Mucosa of rectum (tissue), 2 donors: ENCODE measurements at regions not wholly inside any gene's neighbourhood (a gene's known extent, or its start where the extent isn't known, plus 50 kb on each side); places are given as distances from the start of the nearest gene placed in this dataset.

Experiments used
- H3K27ac ChIP-seq, 2 donors: one replicate each; pipeline ENCODE4 v1.7.0; 2013; ENCODE audit warnings: inconsistent platforms in 2 of 2, low read depth in 2 of 2, low read length in 2 of 2
- H3K27me3 ChIP-seq, 2 donors: one replicate each; pipeline ENCODE4 v1.7.0; 2013; ENCODE audit warnings: low read length in 2 of 2; ENCODE audit not compliant: control insufficient read depth in 2 of 2, insufficient read depth in 2 of 2
- H3K36me3 ChIP-seq, 2 donors: one replicate each; pipeline ENCODE4 v1.7.0; 2013; ENCODE audit warnings: low read length in 2 of 2; ENCODE audit not compliant: control insufficient read depth in 2 of 2, insufficient read depth in 2 of 2
- H3K4me1 ChIP-seq, 2 donors: one replicate each; pipeline ENCODE4 v1.7.0; 2013; ENCODE audit warnings: low read length in 2 of 2, mild to moderate bottlenecking in 1 of 2; ENCODE audit not compliant: control insufficient read depth in 2 of 2, insufficient read depth in 2 of 2
- H3K4me3 ChIP-seq, 2 donors: one replicate each; pipeline ENCODE4 v1.7.0; 2013; ENCODE audit warnings: low read length in 2 of 2
- H3K9ac ChIP-seq, 2 donors: one replicate each; pipeline ENCODE4 v1.7.0; 2013; ENCODE audit warnings: low read length in 2 of 2, low read depth in 1 of 2, mild to moderate bottlenecking in 1 of 2
- H3K9me3 ChIP-seq, 2 donors: one replicate each; pipeline ENCODE4 v1.7.0; 2013; ENCODE audit warnings: low read length in 2 of 2; ENCODE audit not compliant: control insufficient read depth in 2 of 2
- donor health status: healthy.
- donor health status: Normal muscosa, but diverticular disease.

- Histone ChIP-seq H3K4me3 (no peak overlapping the region), H3K27ac (no peak overlapping the region)
Measured at GRCh38 chr6:71489736-71490135, 201.1 kb downstream of the OGFRL1 start.

GRCh38 chr6:71490876-71491275 lies 202.3 kb downstream of the OGFRL1 start:
- Histone ChIP-seq H3K27me3 (no peaks in the 10 kb centered on the region), H3K4me1 (no peaks in the 10 kb centered on the region), H3K36me3 (no peaks in the 10 kb centered on the region), H3K27ac (no peak overlapping the region), H3K9me3 (no peaks in the 10 kb centered on the region), H3K4me3 (no peak overlapping the region), H3K9ac (no peak overlapping the region)

More at GRCh38 chr6:71489736-71490135, 201.1 kb downstream of the OGFRL1 start:
- Histone ChIP-seq H3K9ac (no peak overlapping the region), H3K27me3 (no peaks in the 10 kb centered on the region), H3K36me3 (no peaks in the 10 kb centered on the region), H3K9me3 (no peaks in the 10 kb centered on the region), H3K4me1 (no peaks in the 10 kb centered on the region)

DNA sequence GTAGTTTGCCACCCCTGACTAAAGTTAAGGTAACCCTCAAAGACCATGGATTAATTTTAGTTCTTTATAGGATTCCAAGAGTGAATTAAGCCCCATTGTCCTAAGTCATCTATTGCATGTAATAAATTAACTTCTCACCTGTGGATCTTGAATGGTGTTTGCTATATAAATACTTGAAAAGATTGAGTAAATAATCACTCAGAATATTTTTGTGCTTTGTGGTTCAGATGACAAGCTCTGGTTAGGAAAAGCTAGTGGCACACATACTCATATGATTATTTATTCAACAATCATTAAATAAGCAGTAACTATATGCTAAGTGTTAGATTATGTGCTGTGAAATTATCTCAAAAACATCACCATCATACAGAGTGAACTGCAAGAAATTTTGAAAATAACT lies 203.2 kb downstream of the OGFRL1 start:
- Histone ChIP-seq H3K4me3 (no peak overlapping the region), H3K36me3 (no peaks in the 10 kb centered on the region), H3K4me1 (no peaks in the 10 kb centered on the region), H3K27me3 (no peaks in the 10 kb centered on the region), H3K27ac (no peak overlapping the region), H3K9me3 (no peaks in the 10 kb centered on the region), H3K9ac (no peak overlapping the region)

- Histone ChIP-seq H3K9me3 (no peaks in the 10 kb centered on the region), H3K4me3 (no peak overlapping the region), H3K9ac (no peak overlapping the region), H3K4me1 (no peaks in the 10 kb centered on the region), H3K27me3 (no peaks in the 10 kb centered on the region), H3K27ac (no peak overlapping the region), H3K36me3 (no peaks in the 10 kb centered on the region)
Measured at GRCh38 chr6:71492668-71493067, 204.1 kb downstream of the OGFRL1 start.

DNA sequence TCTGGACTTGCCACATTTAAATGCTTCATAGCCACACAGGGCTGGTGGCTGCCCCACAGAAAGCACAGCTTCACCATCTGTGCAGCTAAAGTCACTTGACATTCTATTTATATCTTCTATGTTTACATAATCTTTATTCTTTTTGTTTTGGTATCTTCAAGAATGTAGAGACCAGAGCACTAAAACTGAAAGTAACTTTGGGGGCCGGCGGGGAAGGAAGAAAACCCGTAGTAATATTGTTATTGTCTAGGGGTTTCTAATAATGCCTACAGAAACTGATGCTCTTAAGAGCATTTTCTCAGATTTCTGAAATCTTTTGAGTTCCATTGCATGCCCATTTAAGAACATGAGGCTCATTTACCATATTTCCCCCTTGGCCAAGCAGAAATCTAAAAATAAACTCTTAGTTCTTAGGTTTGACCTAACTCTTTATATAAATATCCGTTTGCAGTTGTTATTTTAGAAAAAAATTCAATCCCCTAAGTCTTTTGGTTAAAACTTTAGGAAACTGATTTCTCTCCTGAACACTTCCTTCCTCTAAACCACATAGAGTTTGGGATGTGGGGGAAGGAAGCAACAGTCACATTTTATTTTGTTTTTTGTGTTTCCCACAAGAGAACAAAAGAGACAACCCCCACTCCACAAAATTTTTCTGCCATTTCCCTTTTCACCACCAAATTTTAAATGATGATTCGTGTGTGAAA lies 207.6 kb downstream of the OGFRL1 start:
- peak overlapping the region in 1 of 2 donors; percentile 56 for H3K4me3 ChIP-seq
- no peaks in the 10 kb centered on the region for H3K36me3 ChIP-seq
- no peak overlapping the region for H3K9ac ChIP-seq
- H3K27ac ChIP-seq: no peak overlapping the region
- no peaks in the 10 kb centered on the region for H3K27me3 ChIP-seq
- H3K4me1 ChIP-seq: no peaks in the 10 kb centered on the region
- no peaks in the 10 kb centered on the region for H3K9me3 ChIP-seq

- no peaks in the 10 kb centered on the region for H3K9me3 ChIP-seq
- H3K27ac ChIP-seq: no peak overlapping the region
- no peaks in the 10 kb centered on the region for H3K27me3 ChIP-seq
- no peak overlapping the region for H3K9ac ChIP-seq
- H3K4me1 ChIP-seq: no peaks in the 10 kb centered on the region
- no peaks in the 10 kb centered on the region for H3K36me3 ChIP-seq
- H3K4me3 ChIP-seq: no peak overlapping the region
Measured at GRCh38 chr6:71496722-71497033, 208.1 kb downstream of the OGFRL1 start.

GRCh38 chr6:71498638-71499037 lies 210.0 kb downstream of the OGFRL1 start:
- Histone ChIP-seq H3K4me1 (no peaks in the 10 kb centered on the region), H3K9ac (no peak overlapping the region), H3K36me3 (no peaks in the 10 kb centered on the region), H3K27ac (no peak overlapping the region), H3K27me3 (no peaks in the 10 kb centered on the region), H3K9me3 (no peaks in the 10 kb centered on the region), H3K4me3 (no peak overlapping the region)

DNA sequence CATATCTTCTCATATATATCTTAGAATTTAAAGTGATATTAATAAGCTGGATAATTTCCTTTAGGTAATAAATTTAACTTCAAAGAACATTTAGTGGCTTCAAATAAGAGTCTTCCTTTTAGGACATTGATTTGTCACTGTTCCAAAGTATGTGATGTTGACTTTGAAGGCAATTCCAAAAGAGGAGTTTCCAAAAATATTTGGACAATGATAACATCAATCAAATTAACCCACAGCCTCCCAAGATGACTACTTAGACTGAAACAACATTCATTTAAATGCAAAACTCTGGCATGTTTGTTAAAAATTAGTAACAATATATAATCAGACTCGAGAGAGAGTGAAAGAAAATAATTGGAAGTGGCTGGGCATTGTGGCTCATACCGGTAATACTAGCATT lies 211.1 kb downstream of the OGFRL1 start:
- no peaks in the 10 kb centered on the region for H3K36me3 ChIP-seq
- no peaks in the 10 kb centered on the region for H3K9me3 ChIP-seq
- no peaks in the 10 kb centered on the region for H3K4me1 ChIP-seq
- no peak overlapping the region for H3K9ac ChIP-seq
- no peak overlapping the region for H3K27ac ChIP-seq
- H3K27me3 ChIP-seq: no peaks in the 10 kb centered on the region
- H3K4me3 ChIP-seq: no peak overlapping the region

- H3K27ac ChIP-seq: no peak overlapping the region
- H3K9me3 ChIP-seq: no peaks in the 10 kb centered on the region
- no peaks in the 10 kb centered on the region for H3K4me1 ChIP-seq
- H3K36me3 ChIP-seq: no peaks in the 10 kb centered on the region
- H3K27me3 ChIP-seq: no peaks in the 10 kb centered on the region
- H3K9ac ChIP-seq: no peak overlapping the region
- no peak overlapping the region for H3K4me3 ChIP-seq
Measured at GRCh38 chr6:71502168-71502567, 213.6 kb downstream of the OGFRL1 start.

- H3K9me3 ChIP-seq: no peaks in the 10 kb centered on the region
- no peaks in the 10 kb centered on the region for H3K4me1 ChIP-seq
- no peaks in the 10 kb centered on the region for H3K36me3 ChIP-seq
- no peak overlapping the region for H3K27ac ChIP-seq
- no peak overlapping the region for H3K4me3 ChIP-seq
- no peak overlapping the region for H3K9ac ChIP-seq
- H3K27me3 ChIP-seq: no peaks in the 10 kb centered on the region
Measured at GRCh38 chr6:71502956-71503355, 214.3 kb downstream of the OGFRL1 start.

GRCh38 chr6:71507183-71507582 lies 218.6 kb downstream of the OGFRL1 start:
- Histone ChIP-seq H3K27ac (no peak overlapping the region), H3K9ac (no peak overlapping the region), H3K4me3 (no peak overlapping the region)

More at GRCh38 chr6:71507183-71507582, 218.6 kb downstream of the OGFRL1 start:
- H3K27me3 ChIP-seq: no peaks in the 10 kb centered on the region
- no peaks in the 10 kb centered on the region for H3K4me1 ChIP-seq
- no peaks in the 10 kb centered on the region for H3K36me3 ChIP-seq
- H3K9me3 ChIP-seq: no peaks in the 10 kb centered on the region
